22Rv1 (cell line): ENCODE measurements at regions not wholly inside any gene's neighbourhood (a gene's known extent, or its start where the extent isn't known, plus 50 kb on each side); places are given as distances from the start of the nearest gene placed in this dataset.

Experiments used
- CTCF ChIP-seq: fragments of 450-650 bp; IDR thresholded peaks from 2 replicates; pipeline ENCODE4 v1.5.1; 2017; ENCODE audit warnings: mild to moderate bottlenecking
- ZFX ChIP-seq: fragments of 450-650 bp; IDR thresholded peaks from 2 replicates; pipeline ENCODE4 v1.6.1; 2017; ENCODE audit warnings: antibody characterized with exemption, borderline replicate concordance

- peak; percentile 49 for TF ChIP-seq CTCF
- TF ChIP-seq ZFX = no peak
Measured at GRCh38 chr3:181948286-181948685, 236.6 kb downstream of the SOX2 start.
